H9 (cell line): ENCODE measurements at regions not wholly inside any gene's neighbourhood (a gene's known extent, or its start where the extent isn't known, plus 50 kb on each side); places are given as distances from the start of the nearest gene placed in this dataset.

Experiments
- DNase-seq: peaks from one replicate; pipeline ENCODE4 v3.0.0-alpha.2; 2017
- H2AFZ ChIP-seq: one replicate; pipeline ENCODE4 v1.6.1; 2013; ENCODE audit warnings: mild to moderate bottlenecking, low read length, control low read depth, moderate library complexity
- H2AK5ac ChIP-seq: 2 replicates; pipeline ENCODE4 v1.6.1; 2013; ENCODE audit warnings: low read length, control low read depth, mixed read lengths; ENCODE audit not compliant: insufficient read length
- H2BK120ac ChIP-seq: one replicate; pipeline ENCODE4 v1.6.1; 2013; ENCODE audit warnings: low read depth, mild to moderate bottlenecking, low read length, control low read depth, inconsistent platforms; ENCODE audit not compliant: poor library complexity, severe bottlenecking
- H2BK12ac ChIP-seq: 2 replicates; pipeline ENCODE4 v1.6.1; 2013; ENCODE audit warnings: low read length, control low read depth, mixed read lengths, low read depth; ENCODE audit not compliant: insufficient read length
- H2BK15ac ChIP-seq: 2 replicates; pipeline ENCODE4 v1.6.1; 2013; ENCODE audit warnings: low read depth, low read length, control low read depth
- H2BK20ac ChIP-seq: one replicate; pipeline ENCODE4 v1.6.1; 2013; ENCODE audit warnings: low read depth, mild to moderate bottlenecking, low read length, control low read depth, inconsistent platforms; ENCODE audit not compliant: poor library complexity, severe bottlenecking
- H2BK5ac ChIP-seq: 2 replicates; pipeline ENCODE4 v1.6.1; 2013; ENCODE audit warnings: low read length, control low read depth, mixed read lengths; ENCODE audit not compliant: insufficient read length
- H3K14ac ChIP-seq: 2 replicates; pipeline ENCODE4 v1.6.1; 2013; ENCODE audit warnings: low read length, control low read depth; ENCODE audit not compliant: insufficient read depth
- H3K18ac ChIP-seq: 2 replicates; pipeline ENCODE4 v1.6.1; 2013; ENCODE audit warnings: low read depth, mild to moderate bottlenecking, mixed read lengths, low read length, control low read depth; ENCODE audit not compliant: insufficient read length
- H3K23ac ChIP-seq: 2 replicates; pipeline ENCODE4 v1.6.1; 2013; ENCODE audit warnings: low read length, control low read depth, mixed read lengths, low read depth; ENCODE audit not compliant: insufficient read length
- H3K23me2 ChIP-seq: 2 replicates; pipeline ENCODE4 v1.6.1; 2013; ENCODE audit warnings: low read depth, mild to moderate bottlenecking, mixed read lengths, low read length, control low read depth; ENCODE audit not compliant: insufficient read length, poor library complexity, severe bottlenecking
- H3K27ac ChIP-seq: 2 replicates; pipeline ENCODE4 v1.5.1; 2013; ENCODE audit warnings: low read length, control low read depth, mixed read lengths, low read depth; ENCODE audit not compliant: insufficient read length
- H3K27me3 ChIP-seq: 2 replicates; pipeline ENCODE4 v1.6.1; 2013; ENCODE audit warnings: low read length, control low read depth, inconsistent platforms; ENCODE audit not compliant: insufficient read depth
- H3K4ac ChIP-seq: 2 replicates; pipeline ENCODE4 v1.6.1; 2013; ENCODE audit warnings: low read depth, mild to moderate bottlenecking, control low read depth, inconsistent platforms, low read length, moderate library complexity
- H3K4me1 ChIP-seq: 2 replicates; pipeline ENCODE4 v1.6.1; 2013; ENCODE audit warnings: low read length, control low read depth, inconsistent platforms; ENCODE audit not compliant: insufficient read depth
- H3K4me2 ChIP-seq: 2 replicates; pipeline ENCODE4 v1.6.1; 2013; ENCODE audit warnings: low read length, control low read depth, mixed read lengths; ENCODE audit not compliant: insufficient read length, insufficient read depth
- H3K56ac ChIP-seq: 2 replicates; pipeline ENCODE4 v1.6.1; 2013; ENCODE audit warnings: low read depth, mild to moderate bottlenecking, mixed read lengths, low read length, control low read depth; ENCODE audit not compliant: insufficient read length
- H3K79me1 ChIP-seq: 2 replicates; pipeline ENCODE4 v1.6.1; 2013; ENCODE audit warnings: low read depth, mild to moderate bottlenecking, moderate library complexity, low read length, control low read depth, inconsistent platforms; ENCODE audit not compliant: insufficient read depth, poor library complexity, severe bottlenecking
- H3K79me2 ChIP-seq: 2 replicates; pipeline ENCODE4 v1.6.1; 2013; ENCODE audit warnings: low read length, control low read depth, inconsistent platforms; ENCODE audit not compliant: insufficient read depth
- H3K9ac ChIP-seq: 2 replicates; pipeline ENCODE4 v1.6.1; 2013; ENCODE audit warnings: low read length, control low read depth, mixed read lengths; ENCODE audit not compliant: insufficient read length; ENCODE audit errors: extremely low read depth
- H3K9me3 ChIP-seq: one replicate; pipeline ENCODE4 v1.6.1; 2013; ENCODE audit warnings: low read depth, low read length, inconsistent platforms; ENCODE audit not compliant: control insufficient read depth
- H3T11ph ChIP-seq: one replicate; pipeline ENCODE4 v1.6.1; 2013; ENCODE audit warnings: mild to moderate bottlenecking, low read length, control low read depth, inconsistent platforms
- H4K20me1 ChIP-seq: one replicate; pipeline ENCODE4 v1.6.1; 2013; ENCODE audit not compliant: control insufficient read depth, insufficient read length, insufficient read depth
- H4K5ac ChIP-seq: 2 replicates; pipeline ENCODE4 v1.6.1; 2013; ENCODE audit warnings: low read depth, mild to moderate bottlenecking, mixed read lengths, low read length, control low read depth; ENCODE audit not compliant: insufficient read length
- H4K8ac ChIP-seq: replicated peaks from 2 replicates; pipeline ENCODE4 v1.6.1; 2013; ENCODE audit warnings: low read length, control low read depth, mixed read lengths, low read depth; ENCODE audit not compliant: insufficient read length
- H4K91ac ChIP-seq: 2 replicates; pipeline ENCODE4 v1.6.1; 2013; ENCODE audit warnings: low read depth, mild to moderate bottlenecking, moderate library complexity, mixed read lengths, low read length, control low read depth; ENCODE audit not compliant: insufficient read length
- H3K27ac Mint-ChIP-seq, 3 experiments: 2 replicates in 2 of 3; 3 replicates in 1 of 3; pipeline ENCODE4 v1.8.0; 2020 to 2021; ENCODE audit warnings: mixed read lengths in 3 of 3, mild to moderate bottlenecking in 1 of 3, moderate library complexity in 1 of 3
- H3K27me3 Mint-ChIP-seq: 2 replicates; pipeline ENCODE4 v1.8.0; 2021; ENCODE audit warnings: low read depth, mild to moderate bottlenecking, moderate library complexity, mixed read lengths
- H3K36me3 Mint-ChIP-seq, 3 experiments: 2 replicates in 2 of 3; 3 replicates in 1 of 3; pipeline ENCODE4 v1.8.0; 2020 to 2021; ENCODE audit warnings: low read depth in 3 of 3, mixed read lengths in 3 of 3; ENCODE audit not compliant: insufficient read depth in 1 of 3
- H3K4me1 Mint-ChIP-seq, 2 experiments: 2 replicates each; pipeline ENCODE4 v1.8.0; 2020; ENCODE audit warnings: mixed read lengths in 2 of 2
- H3K4me3 Mint-ChIP-seq, 2 experiments: 2 replicates in 1 of 2; 3 replicates in 1 of 2; pipeline ENCODE4 v1.8.0; 2020 to 2021; ENCODE audit warnings: mild to moderate bottlenecking in 2 of 2, mixed read lengths in 2 of 2, moderate library complexity in 1 of 2
- H3K9me3 Mint-ChIP-seq, 2 experiments: 2 replicates in 1 of 2; 3 replicates in 1 of 2; pipeline ENCODE4 v1.8.0; 2020; ENCODE audit warnings: mild to moderate bottlenecking in 2 of 2, mixed read lengths in 2 of 2, moderate library complexity in 1 of 2
- WGBS: extraction: QIAGEN DNeasy Blood & Tissue Kit; methylation state at CpG from one replicate; pipeline ENCODE4 v1.1.7; 2013; ENCODE audit warnings: missing lambda C conversion rate, low lambda C conversion rate, mixed read lengths; ENCODE audit not compliant: insufficient read length; ENCODE audit errors: extremely low coverage; 5-methylcytosine and 5-hydroxymethylcytosine counted together
- TF ChIP-seq, protein P1 (sequence below): fragments of 200-600 bp; sonication (generic); conservative IDR thresholded peaks from 3 replicates; pipeline ENCODE4 v1.8.0; 2021; ENCODE audit warnings: antibody characterized with exemption, mild to moderate bottlenecking

GRCh38 chr16:25626172-25626571 is 65.6 kb upstream of the HS3ST4 start:
- H3K4me2 ChIP-seq = no peak overlapping the region
- H3K9ac ChIP-seq = no peak overlapping the region
- no CpG with 5 or more reads among the region's 2 CpGs for WGBS
- H3K23me2 ChIP-seq = peaks cover 3% of the 10 kb centered on the region
- H3K9me3 Mint-ChIP-seq = peaks cover 10 to 17% of the 10 kb centered on the region in 2 experiments
- no peak overlapping the region for H2BK15ac ChIP-seq
- no peaks in the 10 kb centered on the region for H3K79me1 ChIP-seq
- no peak overlapping the region for H4K8ac ChIP-seq
- no peak overlapping the region for H4K5ac ChIP-seq
- no peak overlapping the region for H3K4ac ChIP-seq
- H3K9me3 ChIP-seq = no peaks in the 10 kb centered on the region
- H3K27me3 Mint-ChIP-seq = no peaks in the 10 kb centered on the region; the same call in 1 of the 2 replicates
- no peaks in the 10 kb centered on the region for H3K79me2 ChIP-seq
- H3K27ac Mint-ChIP-seq = no peak overlapping the region
- H3K56ac ChIP-seq = no peak overlapping the region
- no peak overlapping the region for H2BK5ac ChIP-seq
- no peak overlapping the region for H2BK12ac ChIP-seq
- no peak overlapping the region for H4K91ac ChIP-seq
- H4K20me1 ChIP-seq = no peaks in the 10 kb centered on the region
- no peak overlapping the region for H3K23ac ChIP-seq
- TF ChIP-seq, protein P1, sequence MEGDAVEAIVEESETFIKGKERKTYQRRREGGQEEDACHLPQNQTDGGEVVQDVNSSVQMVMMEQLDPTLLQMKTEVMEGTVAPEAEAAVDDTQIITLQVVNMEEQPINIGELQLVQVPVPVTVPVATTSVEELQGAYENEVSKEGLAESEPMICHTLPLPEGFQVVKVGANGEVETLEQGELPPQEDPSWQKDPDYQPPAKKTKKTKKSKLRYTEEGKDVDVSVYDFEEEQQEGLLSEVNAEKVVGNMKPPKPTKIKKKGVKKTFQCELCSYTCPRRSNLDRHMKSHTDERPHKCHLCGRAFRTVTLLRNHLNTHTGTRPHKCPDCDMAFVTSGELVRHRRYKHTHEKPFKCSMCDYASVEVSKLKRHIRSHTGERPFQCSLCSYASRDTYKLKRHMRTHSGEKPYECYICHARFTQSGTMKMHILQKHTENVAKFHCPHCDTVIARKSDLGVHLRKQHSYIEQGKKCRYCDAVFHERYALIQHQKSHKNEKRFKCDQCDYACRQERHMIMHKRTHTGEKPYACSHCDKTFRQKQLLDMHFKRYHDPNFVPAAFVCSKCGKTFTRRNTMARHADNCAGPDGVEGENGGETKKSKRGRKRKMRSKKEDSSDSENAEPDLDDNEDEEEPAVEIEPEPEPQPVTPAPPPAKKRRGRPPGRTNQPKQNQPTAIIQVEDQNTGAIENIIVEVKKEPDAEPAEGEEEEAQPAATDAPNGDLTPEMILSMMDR = no peak
- H3K18ac ChIP-seq = no peak overlapping the region
- no peak overlapping the region for H2BK120ac ChIP-seq
- H3K14ac ChIP-seq = no peak overlapping the region
- H3K27me3 ChIP-seq = no peaks in the 10 kb centered on the region
- no peak overlapping the region for H3T11ph ChIP-seq
- no peak overlapping the region for H2BK20ac ChIP-seq
- no peak overlapping the region for H2AFZ ChIP-seq
- no peak overlapping the region for H2AK5ac ChIP-seq
- peaks cover 3 to 8% (median 4%) of the 10 kb centered on the region in 3 experiments; a peak in 3 of 7 replicates for H3K36me3 Mint-ChIP-seq
- no peak for DNase-seq
- H3K4me1 ChIP-seq = no peaks in the 10 kb centered on the region
- no peak overlapping the region for H3K4me3 Mint-ChIP-seq
- H3K27ac ChIP-seq = no peak overlapping the region
- peaks cover 2 to 4% of the 10 kb centered on the region in 2 experiments; a peak in 2 of 4 replicates for H3K4me1 Mint-ChIP-seq
